H9 (cell line): ENCODE measurements at regions not wholly inside any gene's neighbourhood (a gene's known extent, or its start where the extent isn't known, plus 50 kb on each side); places are given as distances from the start of the nearest gene placed in this dataset.

ENCODE experiments used
- DNase-seq: peaks from one replicate; pipeline ENCODE4 v3.0.0-alpha.2; 2017
- H2AFZ ChIP-seq: one replicate; pipeline ENCODE4 v1.6.1; 2013; ENCODE audit warnings: mild to moderate bottlenecking, low read length, control low read depth, moderate library complexity
- H2AK5ac ChIP-seq: 2 replicates; pipeline ENCODE4 v1.6.1; 2013; ENCODE audit warnings: low read length, control low read depth, mixed read lengths; ENCODE audit not compliant: insufficient read length
- H2BK120ac ChIP-seq: one replicate; pipeline ENCODE4 v1.6.1; 2013; ENCODE audit warnings: low read depth, mild to moderate bottlenecking, low read length, control low read depth, inconsistent platforms; ENCODE audit not compliant: poor library complexity, severe bottlenecking
- H2BK12ac ChIP-seq: 2 replicates; pipeline ENCODE4 v1.6.1; 2013; ENCODE audit warnings: low read length, control low read depth, mixed read lengths, low read depth; ENCODE audit not compliant: insufficient read length
- H2BK15ac ChIP-seq: 2 replicates; pipeline ENCODE4 v1.6.1; 2013; ENCODE audit warnings: low read depth, low read length, control low read depth
- H2BK20ac ChIP-seq: one replicate; pipeline ENCODE4 v1.6.1; 2013; ENCODE audit warnings: low read depth, mild to moderate bottlenecking, low read length, control low read depth, inconsistent platforms; ENCODE audit not compliant: poor library complexity, severe bottlenecking
- H2BK5ac ChIP-seq: 2 replicates; pipeline ENCODE4 v1.6.1; 2013; ENCODE audit warnings: low read length, control low read depth, mixed read lengths; ENCODE audit not compliant: insufficient read length
- H3K14ac ChIP-seq: 2 replicates; pipeline ENCODE4 v1.6.1; 2013; ENCODE audit warnings: low read length, control low read depth; ENCODE audit not compliant: insufficient read depth
- H3K18ac ChIP-seq: 2 replicates; pipeline ENCODE4 v1.6.1; 2013; ENCODE audit warnings: low read depth, mild to moderate bottlenecking, mixed read lengths, low read length, control low read depth; ENCODE audit not compliant: insufficient read length
- H3K23ac ChIP-seq: 2 replicates; pipeline ENCODE4 v1.6.1; 2013; ENCODE audit warnings: low read length, control low read depth, mixed read lengths, low read depth; ENCODE audit not compliant: insufficient read length
- H3K23me2 ChIP-seq: 2 replicates; pipeline ENCODE4 v1.6.1; 2013; ENCODE audit warnings: low read depth, mild to moderate bottlenecking, mixed read lengths, low read length, control low read depth; ENCODE audit not compliant: insufficient read length, poor library complexity, severe bottlenecking
- H3K27ac ChIP-seq: 2 replicates; pipeline ENCODE4 v1.5.1; 2013; ENCODE audit warnings: low read length, control low read depth, mixed read lengths, low read depth; ENCODE audit not compliant: insufficient read length
- H3K27me3 ChIP-seq: 2 replicates; pipeline ENCODE4 v1.6.1; 2013; ENCODE audit warnings: low read length, control low read depth, inconsistent platforms; ENCODE audit not compliant: insufficient read depth
- H3K4ac ChIP-seq: 2 replicates; pipeline ENCODE4 v1.6.1; 2013; ENCODE audit warnings: low read depth, mild to moderate bottlenecking, control low read depth, inconsistent platforms, low read length, moderate library complexity
- H3K4me1 ChIP-seq: 2 replicates; pipeline ENCODE4 v1.6.1; 2013; ENCODE audit warnings: low read length, control low read depth, inconsistent platforms; ENCODE audit not compliant: insufficient read depth
- H3K4me2 ChIP-seq: 2 replicates; pipeline ENCODE4 v1.6.1; 2013; ENCODE audit warnings: low read length, control low read depth, mixed read lengths; ENCODE audit not compliant: insufficient read length, insufficient read depth
- H3K56ac ChIP-seq: 2 replicates; pipeline ENCODE4 v1.6.1; 2013; ENCODE audit warnings: low read depth, mild to moderate bottlenecking, mixed read lengths, low read length, control low read depth; ENCODE audit not compliant: insufficient read length
- H3K79me1 ChIP-seq: 2 replicates; pipeline ENCODE4 v1.6.1; 2013; ENCODE audit warnings: low read depth, mild to moderate bottlenecking, moderate library complexity, low read length, control low read depth, inconsistent platforms; ENCODE audit not compliant: insufficient read depth, poor library complexity, severe bottlenecking
- H3K79me2 ChIP-seq: 2 replicates; pipeline ENCODE4 v1.6.1; 2013; ENCODE audit warnings: low read length, control low read depth, inconsistent platforms; ENCODE audit not compliant: insufficient read depth
- H3K9ac ChIP-seq: 2 replicates; pipeline ENCODE4 v1.6.1; 2013; ENCODE audit warnings: low read length, control low read depth, mixed read lengths; ENCODE audit not compliant: insufficient read length; ENCODE audit errors: extremely low read depth
- H3K9me3 ChIP-seq: one replicate; pipeline ENCODE4 v1.6.1; 2013; ENCODE audit warnings: low read depth, low read length, inconsistent platforms; ENCODE audit not compliant: control insufficient read depth
- H3T11ph ChIP-seq: one replicate; pipeline ENCODE4 v1.6.1; 2013; ENCODE audit warnings: mild to moderate bottlenecking, low read length, control low read depth, inconsistent platforms
- H4K20me1 ChIP-seq: one replicate; pipeline ENCODE4 v1.6.1; 2013; ENCODE audit not compliant: control insufficient read depth, insufficient read length, insufficient read depth
- H4K5ac ChIP-seq: 2 replicates; pipeline ENCODE4 v1.6.1; 2013; ENCODE audit warnings: low read depth, mild to moderate bottlenecking, mixed read lengths, low read length, control low read depth; ENCODE audit not compliant: insufficient read length
- H4K8ac ChIP-seq: replicated peaks from 2 replicates; pipeline ENCODE4 v1.6.1; 2013; ENCODE audit warnings: low read length, control low read depth, mixed read lengths, low read depth; ENCODE audit not compliant: insufficient read length
- H4K91ac ChIP-seq: 2 replicates; pipeline ENCODE4 v1.6.1; 2013; ENCODE audit warnings: low read depth, mild to moderate bottlenecking, moderate library complexity, mixed read lengths, low read length, control low read depth; ENCODE audit not compliant: insufficient read length
- H3K27ac Mint-ChIP-seq, 3 experiments: 2 replicates in 2 of 3; 3 replicates in 1 of 3; pipeline ENCODE4 v1.8.0; 2020 to 2021; ENCODE audit warnings: mixed read lengths in 3 of 3, mild to moderate bottlenecking in 1 of 3, moderate library complexity in 1 of 3
- H3K27me3 Mint-ChIP-seq: 2 replicates; pipeline ENCODE4 v1.8.0; 2021; ENCODE audit warnings: low read depth, mild to moderate bottlenecking, moderate library complexity, mixed read lengths
- H3K36me3 Mint-ChIP-seq, 3 experiments: 2 replicates in 2 of 3; 3 replicates in 1 of 3; pipeline ENCODE4 v1.8.0; 2020 to 2021; ENCODE audit warnings: low read depth in 3 of 3, mixed read lengths in 3 of 3; ENCODE audit not compliant: insufficient read depth in 1 of 3
- H3K4me1 Mint-ChIP-seq, 2 experiments: 2 replicates each; pipeline ENCODE4 v1.8.0; 2020; ENCODE audit warnings: mixed read lengths in 2 of 2
- H3K4me3 Mint-ChIP-seq, 2 experiments: 2 replicates in 1 of 2; 3 replicates in 1 of 2; pipeline ENCODE4 v1.8.0; 2020 to 2021; ENCODE audit warnings: mild to moderate bottlenecking in 2 of 2, mixed read lengths in 2 of 2, moderate library complexity in 1 of 2
- H3K9me3 Mint-ChIP-seq, 2 experiments: 2 replicates in 1 of 2; 3 replicates in 1 of 2; pipeline ENCODE4 v1.8.0; 2020; ENCODE audit warnings: mild to moderate bottlenecking in 2 of 2, mixed read lengths in 2 of 2, moderate library complexity in 1 of 2
- WGBS: extraction: QIAGEN DNeasy Blood & Tissue Kit; methylation state at CpG from one replicate; pipeline ENCODE4 v1.1.7; 2013; ENCODE audit warnings: missing lambda C conversion rate, low lambda C conversion rate, mixed read lengths; ENCODE audit not compliant: insufficient read length; ENCODE audit errors: extremely low coverage; 5-methylcytosine and 5-hydroxymethylcytosine counted together
- TF ChIP-seq, protein P1 (sequence below): fragments of 200-600 bp; sonication (generic); conservative IDR thresholded peaks from 3 replicates; pipeline ENCODE4 v1.8.0; 2021; ENCODE audit warnings: antibody characterized with exemption, mild to moderate bottlenecking

DNA sequence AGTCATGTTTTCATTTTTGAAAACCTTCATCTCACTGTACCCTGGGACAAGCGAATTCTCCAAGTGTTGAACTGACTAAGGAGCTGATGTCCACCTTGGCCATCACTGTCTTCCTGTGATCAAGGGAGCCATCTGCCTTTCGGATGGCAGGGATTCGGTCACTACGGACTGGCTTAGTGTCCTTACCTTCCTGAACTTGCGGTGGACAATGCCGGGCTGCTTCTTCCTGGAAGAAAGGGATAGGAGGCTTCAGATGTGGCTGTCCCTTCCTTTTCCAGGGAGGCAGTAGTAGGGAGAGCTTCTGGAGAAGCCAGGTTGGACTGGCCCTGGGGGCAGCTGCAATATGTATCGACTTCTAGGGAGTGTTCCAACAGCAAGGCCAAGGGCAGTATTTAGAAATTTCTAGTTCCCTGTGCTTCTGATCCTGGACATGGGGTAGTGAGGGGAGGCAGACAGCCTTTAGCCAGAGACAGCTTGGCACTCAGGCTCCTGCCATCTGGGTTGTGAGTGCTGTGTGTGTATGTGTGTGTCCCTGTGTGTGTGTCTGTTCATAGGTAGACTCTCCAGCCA lies 114.6 kb downstream of the IER5 start:
- H3K9ac ChIP-seq, result no peak overlapping the region
- peaks cover 13 to 15% of the 10 kb centered on the region in 2 experiments for H3K4me1 Mint-ChIP-seq
- no peak overlapping the region for H4K5ac ChIP-seq
- H3K4me2 ChIP-seq, result no peak overlapping the region
- H3K4me3 Mint-ChIP-seq, result no peak overlapping the region
- H3T11ph ChIP-seq, result no peak overlapping the region
- no peak overlapping the region for H2BK20ac ChIP-seq
- DNase-seq, result no peak
- H3K56ac ChIP-seq, result no peak overlapping the region
- H2AFZ ChIP-seq, result no peak overlapping the region
- no peak overlapping the region for H4K8ac ChIP-seq
- H3K4me1 ChIP-seq, result peaks cover 4% of the 10 kb centered on the region; the same call in 1 of the 2 replicates
- H4K91ac ChIP-seq, result no peak overlapping the region
- no peaks in the 10 kb centered on the region for H3K23me2 ChIP-seq
- no peak overlapping the region for H2BK5ac ChIP-seq
- no peak overlapping the region for H2BK12ac ChIP-seq
- H3K23ac ChIP-seq, result no peak overlapping the region
- no peaks in the 10 kb centered on the region for H3K79me2 ChIP-seq
- H3K9me3 Mint-ChIP-seq, result peaks cover 4 to 12% of the 10 kb centered on the region in 2 experiments; a peak in 3 of 5 replicates
- H3K27me3 ChIP-seq, result no peaks in the 10 kb centered on the region
- no peak overlapping the region for H2AK5ac ChIP-seq
- H3K9me3 ChIP-seq, result no peaks in the 10 kb centered on the region
- H2BK120ac ChIP-seq, result no peak overlapping the region
- H3K36me3 Mint-ChIP-seq, result no peaks in the 10 kb centered on the region
- no peaks in the 10 kb centered on the region for H3K79me1 ChIP-seq
- no CpG with 5 or more reads among the region's 7 CpGs for WGBS
- no peak overlapping the region for H2BK15ac ChIP-seq
- H3K27ac Mint-ChIP-seq, result no peak overlapping the region
- H3K27me3 Mint-ChIP-seq, result peaks cover 23% of the 10 kb centered on the region
- no peak overlapping the region for H3K4ac ChIP-seq
- H3K18ac ChIP-seq, result no peak overlapping the region
- H4K20me1 ChIP-seq, result no peaks in the 10 kb centered on the region
- H3K14ac ChIP-seq, result no peak overlapping the region
- TF ChIP-seq, protein P1, sequence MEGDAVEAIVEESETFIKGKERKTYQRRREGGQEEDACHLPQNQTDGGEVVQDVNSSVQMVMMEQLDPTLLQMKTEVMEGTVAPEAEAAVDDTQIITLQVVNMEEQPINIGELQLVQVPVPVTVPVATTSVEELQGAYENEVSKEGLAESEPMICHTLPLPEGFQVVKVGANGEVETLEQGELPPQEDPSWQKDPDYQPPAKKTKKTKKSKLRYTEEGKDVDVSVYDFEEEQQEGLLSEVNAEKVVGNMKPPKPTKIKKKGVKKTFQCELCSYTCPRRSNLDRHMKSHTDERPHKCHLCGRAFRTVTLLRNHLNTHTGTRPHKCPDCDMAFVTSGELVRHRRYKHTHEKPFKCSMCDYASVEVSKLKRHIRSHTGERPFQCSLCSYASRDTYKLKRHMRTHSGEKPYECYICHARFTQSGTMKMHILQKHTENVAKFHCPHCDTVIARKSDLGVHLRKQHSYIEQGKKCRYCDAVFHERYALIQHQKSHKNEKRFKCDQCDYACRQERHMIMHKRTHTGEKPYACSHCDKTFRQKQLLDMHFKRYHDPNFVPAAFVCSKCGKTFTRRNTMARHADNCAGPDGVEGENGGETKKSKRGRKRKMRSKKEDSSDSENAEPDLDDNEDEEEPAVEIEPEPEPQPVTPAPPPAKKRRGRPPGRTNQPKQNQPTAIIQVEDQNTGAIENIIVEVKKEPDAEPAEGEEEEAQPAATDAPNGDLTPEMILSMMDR, result no peak
- no peak overlapping the region for H3K27ac ChIP-seq
